ENCODE measurements at regions not wholly inside any gene's neighbourhood (a gene's known extent, or its start where the extent isn't known, plus 50 kb on each side); places are given as distances from the start of the nearest gene placed in this dataset.

DNA sequence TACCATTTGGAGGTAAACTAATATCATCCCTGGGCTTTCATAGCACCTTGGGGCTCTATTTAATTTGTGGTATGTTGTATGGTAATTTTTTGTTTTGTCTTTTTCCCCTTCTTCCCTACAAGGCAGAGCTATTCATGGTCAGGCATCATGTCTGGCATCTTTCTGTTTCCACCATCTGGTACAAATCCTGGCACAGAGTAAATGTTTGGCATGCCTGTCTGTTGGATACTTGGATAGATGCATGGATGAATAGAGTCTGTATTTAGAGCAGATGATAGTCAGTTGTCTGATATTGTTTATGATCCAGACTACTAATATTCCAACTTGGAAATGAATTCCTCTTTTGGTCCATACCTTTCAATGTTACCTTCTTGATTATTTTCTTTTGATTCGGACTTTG lies 139.8 kb downstream of the NEDD1 start:
- no peak for ATAC-seq
- DNase-seq (ENCODE audit: low read depth, low spot score) = no peak
- ChIA-PET RAD21 (ENCODE audit: low non-redundant PET in 1 of 2, low total read pairs in 2 of 2, uncharacterized antibody in 2 of 2, unreplicated experiment in 2 of 2) (no interaction called here), POLR2A (no interaction called here), CTCF (no interaction called here)
- Histone ChIP-seq H3K27ac (ENCODE audit: low read depth, low read length) (no peak overlapping the region), H3K4me2 (ENCODE audit: low read length) (no peak overlapping the region), H3K27me3 (ENCODE audit: insufficient read depth, low read length) (peaks cover 22% of the 10 kb centered on the region; the same call in 1 of the 2 replicates), H3K9me2 (ENCODE audit: insufficient read depth) (no peaks in the 10 kb centered on the region), H3K36me3 (ENCODE audit: control insufficient read depth in 1 of 2, insufficient read depth in 2 of 2, low read length in 2 of 2) (no peaks in the 10 kb centered on the region), H3K4me1 (ENCODE audit: control insufficient read depth in 1 of 2, insufficient read depth in 2 of 2, low read length in 2 of 2) (no peaks in the 10 kb centered on the region), H3K9me3 (ENCODE audit: control insufficient read depth in 1 of 2, insufficient read depth in 1 of 2, low read depth in 1 of 2, low read length in 2 of 2) (no peaks in the 10 kb centered on the region), H4K20me1 (ENCODE audit: insufficient read depth) (no peaks in the 10 kb centered on the region; the same call in 1 of the 2 replicates), H3K4me3 (replicated peaks in 1 of 2; ENCODE audit: low read depth in 1 of 2, low read length in 2 of 2) (no peak overlapping the region), H3K79me2 (ENCODE audit: insufficient read depth, low read length) (no peaks in the 10 kb centered on the region), H2AFZ (ENCODE audit: low read depth, low read length, poor library complexity, severe bottlenecking) (no peak overlapping the region), H3K9ac (ENCODE audit: low read length) (no peak overlapping the region)
- BruUV-seq (replicated peaks) = no TSS peak
- no peak for TF ChIP-seq REST (IDR thresholded peaks at IDR 0.05; ENCODE audit: low read depth)
- no peak for TF ChIP-seq POLR2A (IDR thresholded peaks at IDR 0.05; ENCODE audit: borderline replicate concordance, extremely low read depth, insufficient read depth, insufficient read length)
- TF ChIP-seq EZH2phosphoT487 (IDR thresholded peaks at IDR 0.05; ENCODE audit: borderline replicate concordance) = no peak
- TF ChIP-seq YY1 (IDR thresholded peaks at IDR 0.05; ENCODE audit: extremely low read depth, insufficient replicate concordance, low read depth, low read length) = no peak
- TF ChIP-seq ZFX (IDR thresholded peaks at IDR 0.05) = no peak
- no peak for TF ChIP-seq JUND (IDR thresholded peaks at IDR 0.05)
- TF ChIP-seq SP1 (IDR thresholded peaks at IDR 0.05; ENCODE audit: low read depth) = no peak
- TF ChIP-seq ELF1 (IDR thresholded peaks at IDR 0.05; ENCODE audit: borderline replicate concordance, low read depth) = no peak
- no peak for TF ChIP-seq FOSL1 (IDR thresholded peaks at IDR 0.05; ENCODE audit: low read depth)
- TF ChIP-seq CEBPB (IDR thresholded peaks at IDR 0.05; ENCODE audit: low read depth) = no peak
- TF ChIP-seq, protein P1, sequence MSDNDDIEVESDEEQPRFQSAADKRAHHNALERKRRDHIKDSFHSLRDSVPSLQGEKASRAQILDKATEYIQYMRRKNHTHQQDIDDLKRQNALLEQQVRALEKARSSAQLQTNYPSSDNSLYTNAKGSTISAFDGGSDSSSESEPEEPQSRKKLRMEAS (IDR thresholded peaks at IDR 0.05) = no peak
- no peak for TF ChIP-seq SIN3A (IDR thresholded peaks at IDR 0.05; ENCODE audit: low read depth)
- TF ChIP-seq CTCF (IDR thresholded peaks at IDR 0.05 in 2 of 3, conservative IDR thresholded peaks at IDR 0.05 in 1 of 3; ENCODE audit: borderline replicate concordance in 1 of 3, insufficient read depth in 1 of 3, low read depth in 2 of 3, low read length in 2 of 3) = no peak
- TF ChIP-seq POLR2AphosphoS5 (IDR thresholded peaks at IDR 0.05; ENCODE audit: low read depth, low read length) = no peak
- intact Hi-C loops (cut with micrococcal nuclease) = no loop called here

Measured in HCT116 (cell line).